ENCODE measurements at regions not wholly inside any gene's neighbourhood (a gene's known extent, or its start where the extent isn't known, plus 50 kb on each side); places are given as distances from the start of the nearest gene placed in this dataset.

DNA sequence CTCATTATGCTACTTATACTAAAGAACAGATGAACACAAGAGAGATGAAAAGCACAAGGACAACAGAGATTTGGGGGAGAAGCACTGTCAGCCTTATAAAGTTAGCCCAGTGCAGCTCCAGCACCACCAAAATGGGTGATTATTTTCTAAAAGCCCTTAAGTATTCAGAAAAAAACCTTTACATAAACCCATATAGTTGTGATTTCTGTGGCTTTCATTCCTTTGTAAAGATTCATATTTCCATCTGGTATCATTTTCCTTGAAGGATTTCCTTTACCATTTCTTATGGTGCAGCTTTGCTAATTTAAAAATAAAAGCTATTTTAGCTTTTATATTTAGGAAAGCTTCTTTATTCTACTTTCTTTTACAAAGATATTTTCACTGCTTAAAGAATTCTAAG, 311.0 kb downstream of the TMEM167A start:
- no peak for TF ChIP-seq CTCF (IDR thresholded peaks at IDR 0.05)
- TF ChIP-seq POLR2AphosphoS5 (IDR thresholded peaks at IDR 0.05): no peak
- no peak for TF ChIP-seq POLR2A (IDR thresholded peaks at IDR 0.05; ENCODE audit: low read depth)
- TF ChIP-seq EP300 (IDR thresholded peaks at IDR 0.05): no peak
